ENCODE measurements at regions not wholly inside any gene's neighbourhood (a gene's known extent, or its start where the extent isn't known, plus 50 kb on each side); places are given as distances from the start of the nearest gene placed in this dataset.

GRCh38 chr17:77281122-77281903, 140.5 kb downstream of the SEC14L1 start:
- TF ChIP-seq CTCF (IDR thresholded peaks at IDR 0.05; ENCODE audit: low read depth, low read length, poor library complexity, severe bottlenecking) (peak; percentile 17), EZH2phosphoT487 (IDR thresholded peaks at IDR 0.05; ENCODE audit: borderline replicate concordance, low read length) (0 out of 2 replicates have a peak, but pooled peaks have one; percentile 40)
